Activated B cell treated with CpG ODN at 0.5 μM for 24 hours (primary cell): ENCODE measurements at regions not wholly inside any gene's neighbourhood (a gene's known extent, or its start where the extent isn't known, plus 50 kb on each side); places are given as distances from the start of the nearest gene placed in this dataset.

ENCODE experiments used
- ATAC-seq: fragments of 200-7000 bp; cut with Tn5 transposase; one replicate; pipeline ENCODE4 v1.10.0; 2021; ENCODE audit warnings: low read depth, mild to moderate bottlenecking, moderate library complexity
- CTCF ChIA-PET: fragments of 350-600 bp; sonication (Branson Sonifier 250); formaldehyde crosslinking; loops from one replicate; lab custom pipeline; 2021; ENCODE audit warnings: antibody characterized with exemption; lab: Charles Lee
- POLR2A ChIA-PET: fragments of 350-600 bp; sonication (Branson Sonifier 250); formaldehyde crosslinking; loops from one replicate; lab custom pipeline; 2021; ENCODE audit warnings: antibody characterized with exemption; lab: Charles Lee
- DNase-seq: peaks from one replicate; pipeline ENCODE4 v3.0.0; 2022
- H3K27ac Mint-ChIP-seq: one replicate; pipeline ENCODE4 v1.8.0; 2020; ENCODE audit warnings: mixed read lengths
- H3K27me3 Mint-ChIP-seq: one replicate; pipeline ENCODE4 v1.8.0; 2021; ENCODE audit warnings: mixed read lengths
- H3K36me3 Mint-ChIP-seq: one replicate; pipeline ENCODE4 v1.8.0; 2021; ENCODE audit warnings: low read depth, mixed read lengths
- H3K4me1 Mint-ChIP-seq: one replicate; pipeline ENCODE4 v1.8.0; 2021; ENCODE audit warnings: mixed read lengths
- H3K4me3 Mint-ChIP-seq: one replicate; pipeline ENCODE4 v1.8.0; 2020; ENCODE audit warnings: mild to moderate bottlenecking, mixed read lengths
- H3K9me3 Mint-ChIP-seq: one replicate; pipeline ENCODE4 v1.8.0; 2020; ENCODE audit warnings: mixed read lengths
- intact Hi-C: fragments of 100-400 bp; cut with micrococcal nuclease; formaldehyde crosslinking; loops from one replicate; pipeline ENCODE4 v1.15.1; 2024
- TF ChIP-seq, protein P1 (sequence below): fragments of 200-600 bp; IDR thresholded peaks from one replicate; pipeline ENCODE4 v1.8.0; 2022; ENCODE audit warnings: antibody characterized with exemption, mild to moderate bottlenecking

DNA sequence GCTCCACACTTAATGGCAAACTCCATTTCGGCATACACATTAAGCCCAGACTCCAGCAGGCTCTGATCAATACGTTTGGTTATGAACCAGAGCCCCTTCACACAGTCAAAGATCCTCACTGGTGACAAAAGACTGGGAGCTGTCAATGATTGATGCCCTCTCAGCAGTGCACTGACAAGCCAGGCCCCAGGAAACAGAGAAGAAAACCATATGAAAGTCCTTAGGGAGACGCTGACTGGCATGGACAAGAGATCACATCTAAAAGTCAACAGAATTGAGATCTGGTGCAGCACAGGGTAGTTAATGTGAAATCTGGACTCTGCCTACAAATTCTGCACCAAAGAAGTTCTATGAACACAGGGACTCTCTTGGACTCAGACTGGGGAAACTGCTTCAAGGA, 600.9 kb upstream of the NRP1 start:
- TF ChIP-seq, protein P1, sequence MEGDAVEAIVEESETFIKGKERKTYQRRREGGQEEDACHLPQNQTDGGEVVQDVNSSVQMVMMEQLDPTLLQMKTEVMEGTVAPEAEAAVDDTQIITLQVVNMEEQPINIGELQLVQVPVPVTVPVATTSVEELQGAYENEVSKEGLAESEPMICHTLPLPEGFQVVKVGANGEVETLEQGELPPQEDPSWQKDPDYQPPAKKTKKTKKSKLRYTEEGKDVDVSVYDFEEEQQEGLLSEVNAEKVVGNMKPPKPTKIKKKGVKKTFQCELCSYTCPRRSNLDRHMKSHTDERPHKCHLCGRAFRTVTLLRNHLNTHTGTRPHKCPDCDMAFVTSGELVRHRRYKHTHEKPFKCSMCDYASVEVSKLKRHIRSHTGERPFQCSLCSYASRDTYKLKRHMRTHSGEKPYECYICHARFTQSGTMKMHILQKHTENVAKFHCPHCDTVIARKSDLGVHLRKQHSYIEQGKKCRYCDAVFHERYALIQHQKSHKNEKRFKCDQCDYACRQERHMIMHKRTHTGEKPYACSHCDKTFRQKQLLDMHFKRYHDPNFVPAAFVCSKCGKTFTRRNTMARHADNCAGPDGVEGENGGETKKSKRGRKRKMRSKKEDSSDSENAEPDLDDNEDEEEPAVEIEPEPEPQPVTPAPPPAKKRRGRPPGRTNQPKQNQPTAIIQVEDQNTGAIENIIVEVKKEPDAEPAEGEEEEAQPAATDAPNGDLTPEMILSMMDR = no peak
- intact Hi-C loops = no loop called here
- Mint-ChIP-seq H3K4me1 (no peaks in the 10 kb centered on the region), H3K36me3 (no peaks in the 10 kb centered on the region), H3K9me3 (no peaks in the 10 kb centered on the region), H3K27ac (no peak overlapping the region), H3K27me3 (no peaks in the 10 kb centered on the region), H3K4me3 (no peak overlapping the region)
- ChIA-PET CTCF (no interaction called here), POLR2A (no interaction called here)
- DNase-seq = no peak
- ATAC-seq = no peak

DNA sequence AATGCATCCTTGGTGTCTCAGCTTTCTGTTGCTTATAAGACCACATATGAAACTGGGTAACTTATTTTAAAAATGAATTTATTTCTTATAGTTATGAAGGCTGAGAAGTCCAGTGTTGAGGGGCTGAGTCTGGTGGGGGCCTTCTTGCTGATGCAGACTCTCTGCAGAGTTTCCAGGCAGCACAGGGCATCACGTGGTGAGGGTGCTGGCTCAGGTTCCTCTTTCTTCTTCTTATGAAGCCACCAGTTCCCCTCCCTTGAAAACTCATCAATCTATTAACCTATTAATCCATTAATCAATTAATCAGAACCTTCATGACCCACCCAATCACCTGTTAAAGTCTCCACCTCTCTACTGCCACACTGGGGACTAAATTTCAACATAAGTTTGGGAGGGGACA, 595.6 kb upstream of the NRP1 start:
- no peak for DNase-seq
- Mint-ChIP-seq H3K36me3 (no peaks in the 10 kb centered on the region), H3K4me3 (no peak overlapping the region), H3K27ac (no peak overlapping the region), H3K9me3 (no peaks in the 10 kb centered on the region), H3K27me3 (no peaks in the 10 kb centered on the region), H3K4me1 (no peaks in the 10 kb centered on the region)
- TF ChIP-seq, protein P1 = no peak
- ChIA-PET CTCF (no interaction called here), POLR2A (no interaction called here)
- intact Hi-C loops = no loop called here
- ATAC-seq = no peak

DNA sequence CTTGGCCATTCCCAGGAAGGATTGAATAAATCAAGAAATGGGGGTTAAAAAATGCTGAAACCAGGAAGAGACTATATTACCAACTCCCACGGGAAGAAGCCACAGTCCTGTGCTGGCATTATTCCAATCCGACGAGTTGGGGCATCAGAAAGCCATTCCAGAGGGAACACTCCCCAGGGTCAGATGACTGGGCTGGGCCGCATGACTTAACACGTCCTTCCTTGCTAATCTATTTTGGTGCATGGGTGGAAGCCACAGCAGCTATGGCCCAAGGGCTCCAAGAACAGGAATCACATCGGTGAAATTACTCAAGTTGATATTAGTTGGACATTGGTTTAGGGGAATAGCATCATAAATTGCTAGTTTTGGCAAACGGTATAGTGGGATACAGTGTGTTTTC, 592.9 kb upstream of the NRP1 start:
- ChIA-PET POLR2A (no interaction called here), CTCF (no interaction called here)
- TF ChIP-seq, protein P1 = no peak
- DNase-seq (no peak), ATAC-seq (no peak)
- H3K4me1 Mint-ChIP-seq = no peaks in the 10 kb centered on the region
- no peak overlapping the region for H3K27ac Mint-ChIP-seq
- H3K9me3 Mint-ChIP-seq = peaks cover 2% of the 10 kb centered on the region
- no peaks in the 10 kb centered on the region for H3K27me3 Mint-ChIP-seq
- no peak overlapping the region for H3K4me3 Mint-ChIP-seq
- no peaks in the 10 kb centered on the region for H3K36me3 Mint-ChIP-seq
- intact Hi-C loops = no loop called here

DNA sequence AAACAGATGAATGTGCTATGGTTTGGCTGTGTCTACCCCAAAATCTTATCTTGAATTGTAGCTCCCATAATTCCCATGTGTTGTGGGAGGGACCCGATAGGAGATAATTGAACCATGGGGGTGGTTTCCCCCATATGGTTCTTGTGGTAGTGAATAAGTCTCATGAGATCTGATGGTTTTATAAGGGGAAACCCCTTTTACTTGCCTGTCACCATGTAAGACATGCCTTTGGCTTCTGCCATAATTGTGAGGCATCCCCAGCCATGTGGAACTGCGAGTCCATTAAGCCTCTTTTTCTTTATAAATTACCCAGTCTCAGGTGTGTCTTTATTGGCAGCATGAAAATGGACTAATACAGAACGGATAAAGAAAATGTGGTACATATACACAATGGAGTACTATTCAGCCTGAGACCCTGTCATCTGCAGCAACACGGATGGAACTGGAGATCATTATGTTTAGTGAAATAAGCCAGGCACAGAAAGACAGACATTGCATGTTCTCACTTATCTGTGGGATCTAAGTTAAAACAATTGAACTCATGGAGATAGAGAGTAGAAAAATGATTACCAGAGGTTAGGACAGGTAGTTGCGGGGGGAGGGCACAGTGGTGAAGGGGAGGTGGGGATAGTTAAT, 587.6 kb upstream of the NRP1 start:
- intact Hi-C loops = no loop called here
- H3K27ac Mint-ChIP-seq = no peak overlapping the region

DNA sequence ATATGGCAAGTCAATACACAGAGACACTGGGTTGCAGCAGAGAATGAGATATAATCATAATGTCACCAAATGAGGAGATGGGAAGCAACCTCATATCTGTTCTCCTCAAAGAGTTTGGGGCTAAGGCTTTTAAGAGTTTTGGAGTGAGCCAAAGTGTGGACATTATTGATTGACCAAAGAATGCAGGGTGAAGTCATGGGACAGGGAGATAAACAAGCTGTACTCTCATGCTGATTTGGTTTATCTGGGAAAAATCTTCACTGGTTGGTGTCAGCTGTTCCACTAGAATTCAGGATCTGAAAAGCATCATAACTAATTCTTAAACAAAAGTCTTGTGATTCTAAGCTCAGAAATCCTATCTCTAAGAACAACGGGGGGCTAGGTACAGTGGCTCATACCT, 585.9 kb upstream of the NRP1 start:
- Mint-ChIP-seq H3K27me3 (no peaks in the 10 kb centered on the region), H3K36me3 (no peaks in the 10 kb centered on the region), H3K9me3 (peaks cover 4% of the 10 kb centered on the region), H3K27ac (no peak overlapping the region), H3K4me3 (no peak overlapping the region), H3K4me1 (no peaks in the 10 kb centered on the region)
- TF ChIP-seq, protein P1 = no peak
- ChIA-PET POLR2A (no interaction called here), CTCF (no interaction called here)
- ATAC-seq (no peak), DNase-seq (no peak)
- intact Hi-C loops = no loop called here

More for the DNA sequence above, 587.6 kb upstream of the NRP1 start:
- ATAC-seq (no peak), DNase-seq (no peak)
- TF ChIP-seq, protein P1 = no peak
- ChIA-PET CTCF (no interaction called here), POLR2A (no interaction called here)
- Mint-ChIP-seq H3K27me3 (no peaks in the 10 kb centered on the region), H3K9me3 (peaks cover 4% of the 10 kb centered on the region), H3K4me1 (no peaks in the 10 kb centered on the region), H3K36me3 (no peaks in the 10 kb centered on the region), H3K4me3 (no peak overlapping the region)
